Fibroblast of upper back skin (primary cell): ENCODE measurements at regions not wholly inside any gene's neighbourhood (a gene's known extent, or its start where the extent isn't known, plus 50 kb on each side); places are given as distances from the start of the nearest gene placed in this dataset.
"Not testable (repeated sequence)": the region's sequence is repeated elsewhere in the genome, so short reads cannot be mapped to it uniquely, and the experiment has no call there.

Experiments used
- DNase-seq: peaks from one replicate; pipeline ENCODE4 v3.0.0-alpha.2; 2013

DNA sequence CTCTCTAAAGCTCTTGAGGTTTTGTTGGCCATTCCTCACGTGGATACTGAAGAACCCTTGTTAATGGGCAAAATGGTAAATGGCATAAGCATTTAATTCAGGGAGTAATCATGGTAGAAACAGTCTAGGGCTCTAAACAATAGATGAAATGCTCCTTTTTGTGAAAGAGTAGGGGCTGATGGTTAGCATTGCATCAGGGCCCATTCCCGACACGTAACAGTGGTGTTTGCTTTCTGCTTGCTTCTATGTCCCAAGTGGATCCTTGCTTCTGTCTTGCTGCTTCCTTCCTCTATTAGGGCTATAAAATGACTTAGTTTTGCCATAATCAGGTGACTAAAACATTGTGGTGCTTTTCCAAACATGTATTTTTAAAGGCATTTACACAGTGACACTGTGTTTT, 230.9 kb upstream of the AFF2 start:
- no peak for DNase-seq

DNA sequence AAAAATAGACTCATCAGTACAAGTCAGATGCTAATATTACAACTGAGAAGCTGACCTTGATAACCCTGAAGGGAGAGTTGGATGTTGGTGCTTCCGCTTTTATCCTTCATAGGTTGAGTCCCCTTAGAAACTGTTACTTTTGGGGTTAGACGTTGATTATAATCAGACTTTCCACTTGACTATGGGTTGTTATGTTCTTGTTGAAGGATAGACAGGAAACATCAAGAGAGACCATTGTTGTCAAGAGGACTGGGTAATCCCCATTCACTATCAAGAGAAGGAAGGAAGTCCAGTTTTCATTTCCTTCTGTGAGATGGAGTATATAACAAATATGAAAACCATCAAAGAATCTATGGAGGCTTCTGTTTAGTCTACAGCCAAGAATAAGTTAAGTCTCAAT, 229.9 kb upstream of the AFF2 start:
- no peak for DNase-seq

DNA sequence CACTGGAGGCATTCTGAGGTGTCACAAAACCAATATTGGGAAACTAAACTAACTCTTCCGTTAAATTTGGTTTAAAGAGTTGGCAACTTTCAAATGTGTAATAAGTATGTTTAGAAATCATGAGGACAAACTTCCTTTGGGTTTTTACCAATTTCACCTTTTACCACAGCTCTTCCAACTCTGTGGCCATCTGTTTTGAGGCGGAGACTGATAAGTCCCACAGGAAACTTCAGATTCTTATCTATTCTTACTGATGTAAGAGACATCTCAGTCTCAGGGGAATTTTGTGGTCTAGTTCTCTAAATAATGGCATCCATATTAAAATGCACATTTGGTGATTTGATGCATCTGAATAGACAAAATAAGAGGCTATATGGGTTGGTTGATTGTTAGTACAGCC, 229.2 kb upstream of the AFF2 start:
- no peak for DNase-seq

- no peak for DNase-seq
These were observed 218.5 kb upstream of the AFF2 start for GRCh38 chrX:148281920-148282319.

- no peak for DNase-seq
These were observed 217.9 kb upstream of the AFF2 start for GRCh38 chrX:148282504-148282903.

DNA sequence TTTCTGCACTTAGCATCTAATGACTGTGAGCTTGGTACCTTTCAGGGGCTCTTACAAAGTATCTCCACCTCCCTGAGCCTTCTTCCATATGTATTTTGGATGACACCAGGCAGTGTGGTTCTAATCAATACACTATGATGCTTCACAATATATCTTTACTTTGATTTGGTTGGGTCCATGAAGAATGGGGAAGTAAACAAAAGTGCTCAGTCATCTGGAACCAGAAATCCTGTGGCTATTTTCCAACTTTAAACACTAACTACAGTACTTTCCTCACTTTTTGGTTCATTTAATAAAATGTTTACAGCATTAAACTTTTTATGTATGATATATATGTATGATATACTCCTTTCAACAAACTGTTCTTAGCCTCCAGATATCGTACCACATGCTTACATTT, 216.4 kb upstream of the AFF2 start:
- DNase-seq, result no peak

GRCh38 chrX:148284821-148285220, 215.6 kb upstream of the AFF2 start:
- no peak for DNase-seq

DNA sequence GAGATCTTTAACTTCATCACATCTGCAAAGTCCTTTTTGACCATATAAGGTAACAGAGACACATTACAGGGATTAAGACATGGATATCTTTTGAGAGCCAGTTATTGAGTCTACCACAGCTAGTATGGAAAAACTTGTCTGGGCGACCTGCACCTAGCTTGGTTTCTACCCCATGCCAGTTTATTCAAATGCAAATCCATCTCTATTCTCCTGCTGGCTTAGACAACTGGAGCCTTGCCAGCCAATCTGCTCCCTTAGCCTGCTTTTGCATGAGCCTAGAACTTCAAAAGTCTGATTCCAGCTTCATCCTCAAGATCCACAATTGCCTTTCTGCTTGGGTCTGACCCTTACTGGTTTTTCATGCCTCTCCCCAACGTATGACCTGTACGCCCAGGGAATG, 212.0 kb upstream of the AFF2 start:
- no peak for DNase-seq

- no peak for DNase-seq
These were observed 210.4 kb upstream of the AFF2 start for GRCh38 chrX:148290041-148290440.

GRCh38 chrX:148290931-148291330, 209.5 kb upstream of the AFF2 start:
- no peak for DNase-seq

- peak; percentile 54 for DNase-seq
These were observed 201.7 kb upstream of the AFF2 start for GRCh38 chrX:148298737-148299136.

GRCh38 chrX:148305214-148305613, 195.2 kb upstream of the AFF2 start:
- not testable (repeated sequence) for DNase-seq

DNA sequence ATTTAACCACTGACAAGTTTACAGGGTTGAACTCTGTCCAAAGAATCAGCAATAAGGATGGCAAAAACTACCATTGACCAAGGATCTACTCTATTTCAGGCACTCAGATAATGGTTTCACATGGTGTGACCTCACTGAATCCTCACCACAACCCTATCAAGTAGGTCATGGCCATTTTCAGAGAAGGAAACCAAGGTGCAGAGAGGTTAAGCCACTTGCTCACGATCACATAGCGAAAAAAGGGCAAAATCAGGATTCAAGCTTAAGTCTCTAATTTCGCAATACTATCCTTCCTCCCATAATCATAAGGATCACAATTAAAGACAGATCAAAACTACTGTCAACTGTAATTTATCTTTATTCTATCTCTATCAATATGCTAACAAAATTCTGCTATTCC, 191.0 kb upstream of the AFF2 start:
- no peak for DNase-seq

DNA sequence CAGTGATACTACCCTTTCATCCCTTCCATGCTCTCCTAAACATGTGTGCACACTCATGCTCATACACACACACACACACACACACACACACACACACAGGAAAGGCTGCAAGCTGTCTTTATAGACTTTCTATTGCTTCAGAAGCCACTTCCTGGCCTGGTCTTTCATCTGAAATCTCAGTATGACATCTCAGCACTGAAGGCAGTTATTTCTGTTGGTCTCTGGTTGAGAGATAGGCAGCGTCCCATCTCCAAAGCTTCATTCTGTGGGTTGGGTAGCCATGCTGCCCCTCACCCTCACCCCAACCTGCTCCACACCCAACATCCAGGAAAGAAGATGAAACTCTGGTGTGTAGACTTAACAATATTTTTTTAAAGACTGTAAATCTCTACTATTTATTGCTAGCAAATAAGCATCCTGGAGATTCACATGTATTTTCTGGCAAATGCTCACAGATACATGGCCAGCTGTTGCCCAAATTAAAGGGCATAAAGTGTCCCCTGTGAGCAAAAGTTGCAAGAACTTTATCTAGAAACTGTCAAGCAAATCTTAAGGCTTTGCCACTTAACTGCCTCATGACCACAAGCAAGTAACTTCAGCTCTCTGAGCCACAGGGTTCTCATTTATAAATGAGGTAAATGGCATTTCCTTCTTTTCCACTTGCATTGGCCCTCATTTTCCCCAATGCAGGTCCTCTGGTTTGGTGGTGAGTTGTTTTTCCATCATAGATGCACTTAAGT, 189.8 kb upstream of the AFF2 start:
- no peak for DNase-seq

DNA sequence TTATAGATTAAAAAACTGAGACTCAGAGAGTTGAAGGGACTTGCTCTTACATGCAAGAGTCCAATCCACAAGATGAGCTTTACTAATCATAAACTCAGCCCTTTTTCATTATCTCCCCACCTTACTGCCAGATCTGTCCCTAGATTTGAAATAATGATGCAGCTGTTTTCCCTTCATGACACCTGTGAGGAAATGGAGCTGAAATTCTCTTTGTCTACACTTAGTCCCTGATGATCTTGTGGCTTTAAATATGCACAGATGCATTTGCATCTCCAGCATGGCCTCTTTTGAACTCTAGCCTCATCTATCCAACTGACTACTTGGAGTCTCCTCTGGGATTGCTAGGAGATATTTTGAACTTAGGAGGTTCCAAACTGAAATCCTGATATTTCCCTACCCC, 188.9 kb upstream of the AFF2 start:
- DNase-seq, result no peak

GRCh38 chrX:148314876-148315275, 185.5 kb upstream of the AFF2 start:
- no peak for DNase-seq

- no peak for DNase-seq
These were observed 184.0 kb upstream of the AFF2 start for GRCh38 chrX:148316446-148316845.

DNA sequence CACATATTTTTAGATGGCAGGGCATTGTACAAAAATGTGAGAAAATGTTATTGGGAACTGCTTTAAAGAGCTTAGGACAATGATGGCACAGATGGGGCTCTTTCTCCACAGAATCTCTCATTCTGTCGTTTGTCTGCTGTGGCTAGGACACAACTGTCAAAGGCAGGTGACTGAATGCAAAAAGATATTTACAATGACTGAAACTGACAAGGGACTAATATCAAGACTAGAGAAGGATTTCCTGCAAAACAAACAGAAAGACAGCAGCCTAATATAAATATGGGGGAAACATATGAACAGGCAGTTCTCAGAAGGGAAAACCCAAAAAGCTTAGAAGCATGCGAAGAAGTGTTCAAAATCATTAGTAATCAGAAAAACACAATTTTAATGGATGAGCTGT, 177.5 kb upstream of the AFF2 start:
- no peak for DNase-seq

GRCh38 chrX:148333989-148334388, 166.4 kb upstream of the AFF2 start:
- no peak for DNase-seq

- no peak for DNase-seq
These were observed 162.5 kb upstream of the AFF2 start for GRCh38 chrX:148337873-148338272.

GRCh38 chrX:148354916-148355315, 145.5 kb upstream of the AFF2 start:
- no peak for DNase-seq

GRCh38 chrX:148361641-148362040, 138.8 kb upstream of the AFF2 start:
- no peak for DNase-seq

- no peak for DNase-seq
These were observed 136.8 kb upstream of the AFF2 start for GRCh38 chrX:148363471-148364235.

DNA sequence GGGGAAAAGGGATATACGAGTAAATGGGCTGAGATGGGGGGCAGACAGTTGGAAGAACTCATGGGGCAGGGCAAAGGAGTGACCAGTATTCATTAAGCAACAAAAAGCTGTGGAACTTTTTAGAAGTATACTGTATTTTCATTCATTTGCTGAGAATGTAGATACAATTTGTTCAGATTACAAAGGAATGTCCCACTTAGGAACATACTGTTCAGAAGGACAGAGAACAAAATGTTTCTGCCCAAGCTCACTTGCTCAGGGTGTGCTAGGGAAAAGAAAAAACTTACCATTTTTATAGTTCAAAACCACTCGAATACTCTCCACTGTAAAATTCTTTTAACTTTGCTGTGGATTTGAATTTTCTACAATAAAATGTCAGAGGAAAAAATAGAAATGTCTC, 135.2 kb upstream of the AFF2 start:
- DNase-seq, result no peak

GRCh38 chrX:148371291-148371690, 129.1 kb upstream of the AFF2 start:
- no peak for DNase-seq
